HepG2 (cell line): ENCODE measurements at regions not wholly inside any gene's neighbourhood (a gene's known extent, or its start where the extent isn't known, plus 50 kb on each side); places are given as distances from the start of the nearest gene placed in this dataset.

ENCODE experiments used
- ATAC-seq: fragments of 200-7000 bp; cut with Tn5 transposase; 3 replicates; pipeline ENCODE4 v1.9.1; 2020; ENCODE audit warnings: mild to moderate bottlenecking, moderate library complexity
- BruUV-seq: library from RNA; stranded (reverse); fragments of 400-500 nt; replicated peaks from 2 replicates; lab custom pipeline; 2021; lab: Mats Ljungman, UMichigan
- CTCF ChIA-PET: fragments of 300-600 bp; formaldehyde crosslinking; extraction: SDS; loops from one replicate; lab custom pipeline; 2021; ENCODE audit warnings: low total read pairs, inconsistent platforms, low intra/inter-chr PET ratio; lab: Yijun Ruan, JAX
- POLR2A ChIA-PET: fragments of 350-600 bp; sonication (Branson Sonifier 250); formaldehyde crosslinking; loops from one replicate; lab custom pipeline; 2020; ENCODE audit warnings: antibody characterized with exemption, inconsistent platforms; lab: Yijun Ruan, JAX
- DNase-seq: peaks from one replicate; pipeline ENCODE4 v3.0.0-alpha.2; 2015; ENCODE audit warnings: low spot score
- FAIRE-seq: peaks from 3 replicates; lab custom pipeline; 2011; peaks lifted over from hg19 to GRCh38; lab: Jason Lieb, UNC
- H2AFZ ChIP-seq: one replicate; pipeline ENCODE4 v1.6.1; 2011; ENCODE audit warnings: low read length, inconsistent platforms
- H3K27ac ChIP-seq: fragments of 300-600 bp; 3 replicates; pipeline ENCODE4 v1.8.0; 2011; ENCODE audit warnings: mixed run types, mild to moderate bottlenecking, mixed read lengths, low read length, inconsistent platforms; ENCODE audit not compliant: insufficient read depth; ENCODE audit errors: extremely low read length
- H3K27me3 ChIP-seq, 2 experiments: fragments of 200-600 bp in 1 of 2; 2 replicates in 1 of 2; 3 replicates in 1 of 2; pipeline versions ENCODE4 v1.6.0 to v1.8.0; 2011; ENCODE audit warnings: low read length in 2 of 2, mild to moderate bottlenecking in 2 of 2, moderate library complexity in 2 of 2, inconsistent platforms in 1 of 2; ENCODE audit not compliant: insufficient read depth in 2 of 2, control insufficient read depth in 1 of 2
- H3K36me3 ChIP-seq, 2 experiments: fragments of 200-600 bp in 1 of 2; replicated peaks in 1 of 2; 2 replicates in 1 of 2; 3 replicates in 1 of 2; pipeline versions ENCODE4 v1.5.1 to v1.8.0; 2011; ENCODE audit warnings: low read length in 2 of 2, inconsistent platforms in 1 of 2; ENCODE audit not compliant: insufficient read depth in 2 of 2, control insufficient read depth in 1 of 2
- H3K4me1 ChIP-seq: 2 replicates; pipeline ENCODE4 v1.5.1; 2012; ENCODE audit warnings: low read length, inconsistent platforms; ENCODE audit not compliant: insufficient read depth
- H3K4me2 ChIP-seq: 2 replicates; pipeline ENCODE4 v1.6.0; 2011; ENCODE audit warnings: low read depth, low read length, inconsistent platforms
- H3K4me3 ChIP-seq, 3 experiments: fragments of 200-600 bp in 1 of 3; sonication (generic), shearing (Covaris generic) in 1 of 3; replicated peaks in 1 of 3; 2 replicates each; pipeline ENCODE4 v1.5.1; 2011 to 2016; ENCODE audit warnings: low read length in 3 of 3, inconsistent platforms in 2 of 3, low read depth in 2 of 3, mild to moderate bottlenecking in 2 of 3, control low read depth in 1 of 3, mixed read lengths in 1 of 3; ENCODE audit not compliant: insufficient read depth in 1 of 3
- H3K79me2 ChIP-seq: one replicate; pipeline ENCODE4 v1.6.1; 2011; ENCODE audit warnings: low read length, inconsistent platforms; ENCODE audit not compliant: insufficient read depth
- H3K9ac ChIP-seq: 2 replicates; pipeline ENCODE4 v1.6.0; 2011; ENCODE audit warnings: mild to moderate bottlenecking, low read depth, low read length, inconsistent platforms; ENCODE audit not compliant: insufficient read depth
- H3K9me3 ChIP-seq: 2 replicates; pipeline ENCODE4 v1.5.1; 2012; ENCODE audit warnings: mild to moderate bottlenecking, low read length
- H4K20me1 ChIP-seq: 2 replicates; pipeline ENCODE4 v1.6.0; 2011; ENCODE audit warnings: inconsistent platforms, mild to moderate bottlenecking, low read length, moderate library complexity; ENCODE audit not compliant: insufficient read depth
- CEBPG ChIP-seq: IDR thresholded peaks from 2 replicates; pipeline ENCODE4 v1.6.1; 2016
- FOSL2 ChIP-seq: sonication (generic); formaldehyde crosslinking; IDR thresholded peaks from 2 replicates; pipeline ENCODE4 v1.4.0; 2020; ENCODE audit warnings: missing genetic modification reagents
- FOXK1 ChIP-seq: sonication (generic); formaldehyde crosslinking; IDR thresholded peaks from 2 replicates; pipeline ENCODE4 v1.4.0; 2020; ENCODE audit warnings: low read depth, missing genetic modification reagents, borderline replicate concordance
- HMG20A ChIP-seq: IDR thresholded peaks from 2 replicates; pipeline ENCODE4 v1.6.1; 2016; ENCODE audit warnings: borderline replicate concordance
- KDM4B ChIP-seq: sonication (generic); formaldehyde crosslinking; IDR thresholded peaks from 2 replicates; pipeline ENCODE4 v1.4.0; 2020; ENCODE audit warnings: missing genetic modification reagents
- KDM5B ChIP-seq: sonication (generic); formaldehyde crosslinking; IDR thresholded peaks from 2 replicates; pipeline ENCODE4 v1.4.0; 2020; ENCODE audit warnings: missing genetic modification reagents, mild to moderate bottlenecking, borderline replicate concordance
- SP5 ChIP-seq: IDR thresholded peaks from 2 replicates; pipeline ENCODE4 v1.6.1; 2016; ENCODE audit warnings: low read depth, borderline replicate concordance
- SRF ChIP-seq: IDR thresholded peaks from 2 replicates; pipeline ENCODE4 v1.6.1; 2011; ENCODE audit warnings: mild to moderate bottlenecking, low read depth, low read length, moderate library complexity
- STAG1 ChIP-seq: sonication (generic); formaldehyde crosslinking; IDR thresholded peaks from 2 replicates; pipeline ENCODE4 v1.4.0; 2020; ENCODE audit warnings: missing genetic modification reagents
- SUZ12 ChIP-seq: fragments of 150-350 bp; IDR thresholded peaks from 2 replicates; pipeline ENCODE4 v1.6.1; 2014; ENCODE audit warnings: low read depth, low read length
- ZNF17 ChIP-seq: sonication (generic); formaldehyde crosslinking; IDR thresholded peaks from 2 replicates; pipeline ENCODE4 v1.5.0; 2020; ENCODE audit warnings: mild to moderate bottlenecking, missing genetic modification reagents
- ZNF256 ChIP-seq: sonication (generic); formaldehyde crosslinking; conservative IDR thresholded peaks from 2 replicates; pipeline ENCODE4 v1.4.0; 2020; ENCODE audit warnings: missing genetic modification reagents
- ZNF549 ChIP-seq: sonication (generic); formaldehyde crosslinking; IDR thresholded peaks from 2 replicates; pipeline ENCODE4 v1.5.0; 2020; ENCODE audit warnings: missing genetic modification reagents
- ZNF619 ChIP-seq: sonication (generic); formaldehyde crosslinking; IDR thresholded peaks from 2 replicates; pipeline ENCODE4 v1.4.0; 2020; ENCODE audit warnings: mild to moderate bottlenecking, missing genetic modification reagents
- ZNF652 ChIP-seq: IDR thresholded peaks from 2 replicates; pipeline ENCODE4 v1.6.1; 2016; ENCODE audit warnings: low read depth, borderline replicate concordance
- ZNF713 ChIP-seq: sonication (generic); formaldehyde crosslinking; IDR thresholded peaks from 2 replicates; pipeline ENCODE4 v1.4.0; 2020; ENCODE audit warnings: mild to moderate bottlenecking, missing genetic modification reagents
- WGBS: methylation state at CpG from one replicate; pipeline ENCODE4 v1.1.6; 2017; ENCODE audit warnings: low lambda C conversion rate; 5-methylcytosine and 5-hydroxymethylcytosine counted together
- in situ Hi-C: cut with HindIII; loops from 2 replicates; pipeline ENCODE4 v1.10.0; 2017; ENCODE audit warnings: low pct_unique_long_range_greater_than_20kb; ENCODE audit not compliant: extremely low pct_ligation_motif_present
- intact Hi-C: fragments of 100-400 bp; cut with micrococcal nuclease; formaldehyde crosslinking; loops from one replicate; pipeline ENCODE4 v1.10.0; 2022; ENCODE audit not compliant: unreplicated experiment
- TF ChIP-seq, protein P1 (sequence below): IDR thresholded peaks from 2 replicates; pipeline ENCODE4 v1.6.1; 2016; ENCODE audit warnings: missing genetic modification reagents, missing compliant biosample characterization
- TF ChIP-seq, protein P2 (sequence below): sonication (generic); formaldehyde crosslinking; IDR thresholded peaks from 2 replicates; pipeline ENCODE4 v1.8.1; 2022; ENCODE audit warnings: low read depth, mild to moderate bottlenecking, missing genetic modification reagents
- TF ChIP-seq, protein P3 (sequence below): sonication (generic); formaldehyde crosslinking; conservative IDR thresholded peaks from 2 replicates; pipeline ENCODE4 v1.4.0; 2020; ENCODE audit warnings: missing genetic modification reagents

DNA sequence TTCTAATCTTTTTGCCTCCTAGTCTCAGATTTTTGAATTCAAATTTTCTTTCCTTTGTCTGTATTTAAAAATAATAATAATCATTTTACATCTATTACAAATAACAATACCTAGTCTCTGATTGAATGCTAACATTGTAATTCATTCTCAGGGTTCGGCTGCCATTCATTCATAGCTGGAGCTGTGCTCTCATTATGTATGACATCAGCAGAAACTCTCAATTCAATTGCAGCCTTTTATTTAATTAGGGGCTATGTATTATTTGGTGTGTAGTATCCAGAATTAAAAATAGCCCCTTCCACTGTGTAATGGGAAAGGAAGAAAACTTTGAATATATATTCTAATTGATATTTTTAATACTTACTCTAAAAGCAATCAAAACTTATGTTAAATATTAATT lies 270.4 kb upstream of the MDFIC2 start:
- no peak for TF ChIP-seq ZNF713 (CRISPR knock-in tag)
- TF ChIP-seq, protein P1, sequence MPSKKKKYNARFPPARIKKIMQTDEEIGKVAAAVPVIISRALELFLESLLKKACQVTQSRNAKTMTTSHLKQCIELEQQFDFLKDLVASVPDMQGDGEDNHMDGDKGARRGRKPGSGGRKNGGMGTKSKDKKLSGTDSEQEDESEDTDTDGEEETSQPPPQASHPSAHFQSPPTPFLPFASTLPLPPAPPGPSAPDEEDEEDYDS (CRISPR knock-in tag): no peak
- no peak for TF ChIP-seq HMG20A (CRISPR knock-in tag)
- TF ChIP-seq ZNF619 (CRISPR knock-in tag): no peak
- no peak for TF ChIP-seq FOSL2 (CRISPR knock-in tag)
- TF ChIP-seq SP5 (CRISPR knock-in tag): no peak
- TF ChIP-seq SRF: no peak
- no peak for TF ChIP-seq KDM5B (CRISPR knock-in tag)
- TF ChIP-seq, protein P2, sequence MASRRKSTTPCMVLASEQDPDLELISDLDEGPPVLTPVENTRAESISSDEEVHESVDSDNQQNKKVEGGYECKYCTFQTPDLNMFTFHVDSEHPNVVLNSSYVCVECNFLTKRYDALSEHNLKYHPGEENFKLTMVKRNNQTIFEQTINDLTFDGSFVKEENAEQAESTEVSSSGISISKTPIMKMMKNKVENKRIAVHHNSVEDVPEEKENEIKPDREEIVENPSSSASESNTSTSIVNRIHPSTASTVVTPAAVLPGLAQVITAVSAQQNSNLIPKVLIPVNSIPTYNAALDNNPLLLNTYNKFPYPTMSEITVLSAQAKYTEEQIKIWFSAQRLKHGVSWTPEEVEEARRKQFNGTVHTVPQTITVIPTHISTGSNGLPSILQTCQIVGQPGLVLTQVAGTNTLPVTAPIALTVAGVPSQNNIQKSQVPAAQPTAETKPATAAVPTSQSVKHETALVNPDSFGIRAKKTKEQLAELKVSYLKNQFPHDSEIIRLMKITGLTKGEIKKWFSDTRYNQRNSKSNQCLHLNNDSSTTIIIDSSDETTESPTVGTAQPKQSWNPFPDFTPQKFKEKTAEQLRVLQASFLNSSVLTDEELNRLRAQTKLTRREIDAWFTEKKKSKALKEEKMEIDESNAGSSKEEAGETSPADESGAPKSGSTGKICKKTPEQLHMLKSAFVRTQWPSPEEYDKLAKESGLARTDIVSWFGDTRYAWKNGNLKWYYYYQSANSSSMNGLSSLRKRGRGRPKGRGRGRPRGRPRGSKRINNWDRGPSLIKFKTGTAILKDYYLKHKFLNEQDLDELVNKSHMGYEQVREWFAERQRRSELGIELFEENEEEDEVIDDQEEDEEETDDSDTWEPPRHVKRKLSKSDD (CRISPR knock-in tag): no peak
- no peak for TF ChIP-seq ZNF256
- TF ChIP-seq, protein P3, sequence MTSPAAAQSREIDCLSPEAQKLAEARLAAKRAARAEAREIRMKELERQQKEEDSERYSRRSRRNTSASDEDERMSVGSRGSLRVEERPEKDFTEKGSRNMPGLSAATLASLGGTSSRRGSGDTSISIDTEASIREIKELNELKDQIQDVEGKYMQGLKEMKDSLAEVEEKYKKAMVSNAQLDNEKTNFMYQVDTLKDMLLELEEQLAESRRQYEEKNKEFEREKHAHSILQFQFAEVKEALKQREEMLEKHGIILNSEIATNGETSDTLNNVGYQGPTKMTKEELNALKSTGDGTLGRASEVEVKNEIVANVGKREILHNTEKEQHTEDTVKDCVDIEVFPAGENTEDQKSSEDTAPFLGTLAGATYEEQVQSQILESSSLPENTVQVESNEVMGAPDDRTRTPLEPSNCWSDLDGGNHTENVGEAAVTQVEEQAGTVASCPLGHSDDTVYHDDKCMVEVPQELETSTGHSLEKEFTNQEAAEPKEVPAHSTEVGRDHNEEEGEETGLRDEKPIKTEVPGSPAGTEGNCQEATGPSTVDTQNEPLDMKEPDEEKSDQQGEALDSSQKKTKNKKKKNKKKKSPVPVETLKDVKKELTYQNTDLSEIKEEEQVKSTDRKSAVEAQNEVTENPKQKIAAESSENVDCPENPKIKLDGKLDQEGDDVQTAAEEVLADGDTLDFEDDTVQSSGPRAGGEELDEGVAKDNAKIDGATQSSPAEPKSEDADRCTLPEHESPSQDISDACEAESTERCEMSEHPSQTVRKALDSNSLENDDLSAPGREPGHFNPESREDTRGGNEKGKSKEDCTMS (CRISPR knock-in tag): no peak
- TF ChIP-seq KDM4B (CRISPR knock-in tag): no peak
- TF ChIP-seq FOXK1 (CRISPR knock-in tag): no peak
- no peak for TF ChIP-seq CEBPG
- TF ChIP-seq ZNF652 (CRISPR knock-in tag): no peak
- TF ChIP-seq SUZ12: no peak
- no peak for TF ChIP-seq STAG1 (CRISPR knock-in tag)
- no peak for TF ChIP-seq ZNF17 (CRISPR knock-in tag)
- TF ChIP-seq ZNF549: no peak
- H3K9me3 ChIP-seq: no peaks in the 10 kb centered on the region
- no peaks in the 10 kb centered on the region for H3K4me1 ChIP-seq
- ATAC-seq (no peak), FAIRE-seq (no peak), DNase-seq (no peak)
- H3K4me2 ChIP-seq: no peak overlapping the region
- no peak overlapping the region for H2AFZ ChIP-seq
- H4K20me1 ChIP-seq: no peaks in the 10 kb centered on the region
- intact Hi-C loops (no loop called here), in situ Hi-C loops (no loop called here)
- H3K36me3 ChIP-seq: no peaks in the 10 kb centered on the region
- no TSS peak for BruUV-seq
- 0% methylated on average over 1 of the region's 1 CpG for WGBS
- no peak overlapping the region for H3K27ac ChIP-seq
- POLR2A ChIA-PET: no interaction called here
- H3K79me2 ChIP-seq: no peaks in the 10 kb centered on the region
- H3K27me3 ChIP-seq: no peaks in the 10 kb centered on the region; a peak in 1 of 5 replicates
- H3K4me3 ChIP-seq: no peak overlapping the region
- CTCF ChIA-PET: no interaction called here
- no peak overlapping the region for H3K9ac ChIP-seq
